Motor neuron (in vitro differentiated cells): ENCODE measurements at regions not wholly inside any gene's neighbourhood (a gene's known extent, or its start where the extent isn't known, plus 50 kb on each side); places are given as distances from the start of the nearest gene placed in this dataset.

Experiments
- ATAC-seq, 8 experiments: fragments of 200-7000 bp; cut with Tn5 transposase; replicated peaks in 6 of 8; 2 replicates each; pipeline ENCODE4 v1.8.0; 2021; ENCODE audit warnings: mild to moderate bottlenecking in 8 of 8, moderate library complexity in 8 of 8
- H3K27ac ChIP-seq, 2 donors: fragments of 250-450 bp; sonication (Bioruptor Pico); 2 replicates each; pipeline ENCODE4 v1.9.0; 2021; ENCODE audit warnings: antibody characterized with exemption in 2 of 2, mild to moderate bottlenecking in 2 of 2, moderate library complexity in 1 of 2
- H3K4me1 ChIP-seq, 2 donors: fragments of 250-450 bp; sonication (Bioruptor Pico); replicated peaks in 1 of 2; 2 replicates each; pipeline ENCODE4 v1.6.1; 2021; ENCODE audit warnings: antibody characterized with exemption in 2 of 2, mild to moderate bottlenecking in 2 of 2, moderate library complexity in 1 of 2
- H3K4me3 ChIP-seq, 5 donors: fragments of 250-450 bp; sonication (Bioruptor Pico); 2 replicates each; pipeline ENCODE4 v1.9.0; 2021; ENCODE audit warnings: antibody characterized with exemption in 5 of 5, mild to moderate bottlenecking in 5 of 5, moderate library complexity in 4 of 5
- WGBS, 10 experiments: fragments of 450-650 bp; shearing (Covaris generic); methylation state at CpG; one replicate each; pipeline ENCODE4 v1.0.0; 2022; 5-methylcytosine and 5-hydroxymethylcytosine counted together
- in situ Hi-C, 9 experiments: fragments of 400-800 bp; cut with MboI; loops; one replicate each; pipeline ENCODE4 v1.15.0; 2021; ENCODE audit warnings: low sequenced_read_pairs in 9 of 9, low pct_unique_long_range_greater_than_20kb in 2 of 9; ENCODE audit not compliant: unreplicated experiment in 9 of 9

DNA sequence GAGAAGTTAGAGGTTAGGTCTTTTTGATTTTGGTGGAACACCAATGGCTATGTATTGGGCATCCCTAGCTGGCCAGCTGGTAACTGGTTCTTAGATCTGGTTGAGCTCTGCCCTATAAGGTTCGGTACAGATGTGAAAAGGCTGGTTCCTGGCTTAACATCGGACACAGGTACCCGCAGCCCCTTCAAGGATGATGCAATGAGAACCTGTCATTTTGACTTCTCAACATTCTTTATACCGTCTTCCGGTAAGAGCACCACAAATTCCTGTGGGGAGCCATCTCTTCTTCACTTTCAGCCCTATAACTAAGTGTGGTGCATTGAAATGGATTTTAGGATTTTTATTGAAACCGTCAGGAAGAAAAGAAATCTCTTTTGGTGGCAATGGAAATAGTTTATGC lies 222.8 kb downstream of the ADAMTS9 start:
- no peak overlapping the region for H3K27ac ChIP-seq
- in situ Hi-C loops = loop anchor here in 3 of 9 experiments (10.0 to 25.0 kb wide), 2 partner anchors 428 to 430 kb away; no protein-coding TSS in a partner anchor
- WGBS, 10 experiments = 55 to 100% (median 89%) methylated on average over 1 to 6 of the region's 6 CpGs
- no peak for ATAC-seq
- peaks cover 20 to 39% of the 10 kb centered on the region in 2 donors for H3K4me1 ChIP-seq
- H3K4me3 ChIP-seq = no peak overlapping the region

DNA sequence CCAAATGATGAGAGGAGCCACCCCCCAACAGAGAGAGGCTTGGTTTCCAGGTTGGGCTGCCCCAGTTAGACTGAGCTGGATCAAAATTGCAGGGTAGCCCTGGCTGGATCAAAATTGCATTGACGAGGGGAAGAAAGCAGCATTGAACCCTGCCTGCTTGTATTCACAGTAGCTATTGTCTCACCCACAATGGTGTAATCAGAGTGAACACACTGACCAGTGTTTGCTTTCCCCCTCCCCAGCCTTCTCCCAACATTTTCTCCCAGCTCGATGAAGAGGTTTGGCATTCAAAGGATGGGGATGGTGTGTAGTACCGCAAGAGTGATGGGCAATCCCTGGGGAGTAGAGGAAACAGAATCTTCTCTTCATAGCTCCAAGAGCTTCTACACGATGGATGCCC lies 223.8 kb downstream of the ADAMTS9 start:
- H3K4me3 ChIP-seq = no peak overlapping the region
- WGBS, 10 experiments = 40 to 78% (median 72%) methylated on average over 1 to 4 of the region's 4 CpGs; no CpG with 5 or more reads in 4 of the 10 experiments
- peaks cover 20 to 41% of the 10 kb centered on the region in 2 donors for H3K4me1 ChIP-seq
- peak in 4 of 8 experiments; percentile 26 to 77 (median 47) for ATAC-seq
- no peak overlapping the region for H3K27ac ChIP-seq
- in situ Hi-C loops = loop anchor here in 3 of 9 experiments (10.0 to 25.0 kb wide), 2 partner anchors 427 to 429 kb away; no protein-coding TSS in a partner anchor

DNA sequence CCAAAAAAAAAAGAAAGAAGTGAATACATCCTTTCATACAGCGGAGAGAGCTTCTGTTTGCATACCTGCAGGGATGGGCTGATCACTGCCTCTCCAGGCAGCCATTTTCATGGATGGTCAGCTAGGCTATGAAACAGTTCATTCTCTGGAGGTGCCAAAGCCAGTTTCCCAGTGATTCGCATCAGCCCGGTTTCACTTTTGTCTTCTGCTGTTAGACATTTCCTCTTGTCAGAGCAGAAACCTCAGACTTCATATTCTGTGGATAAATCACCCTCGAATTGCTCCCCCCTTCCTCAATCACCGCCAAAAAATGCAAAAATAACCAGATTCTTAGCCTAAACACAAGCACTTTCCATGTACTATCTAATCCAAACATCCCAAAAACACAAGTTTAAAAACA lies 225.6 kb downstream of the ADAMTS9 start:
- H3K27ac ChIP-seq = no peak overlapping the region
- in situ Hi-C loops = loop anchor here in 3 of 9 experiments (10.0 to 25.0 kb wide), 2 partner anchors 425 to 427 kb away; no protein-coding TSS in a partner anchor
- no peak for ATAC-seq
- no peak overlapping the region for H3K4me3 ChIP-seq
- 5 to 86% (median 67%) methylated on average over 1 to 5 of the region's 5 CpGs; no CpG with 5 or more reads in 2 of the 10 experiments for WGBS, 10 experiments
- H3K4me1 ChIP-seq = peaks cover 16 to 41% of the 10 kb centered on the region in 2 donors

DNA sequence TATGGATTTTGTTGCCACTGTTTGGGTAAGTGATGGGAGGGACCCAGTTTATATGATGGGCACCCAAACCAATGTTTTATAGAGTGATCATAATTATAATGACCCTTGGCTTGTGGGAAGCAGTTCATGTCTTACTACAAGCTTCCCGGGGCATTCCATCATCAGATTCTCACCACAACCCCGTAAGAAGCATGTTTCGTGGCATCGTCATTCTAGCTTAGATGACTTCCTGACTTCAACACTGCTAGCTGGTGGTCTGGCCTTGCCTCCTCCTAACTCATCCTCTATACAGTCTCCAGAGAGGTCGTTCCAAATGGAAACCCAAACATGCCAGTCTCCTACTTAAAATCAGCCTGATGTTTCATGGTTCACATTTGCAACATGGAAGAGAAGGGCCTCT lies 226.9 kb downstream of the ADAMTS9 start:
- H3K4me3 ChIP-seq = no peak overlapping the region

DNA sequence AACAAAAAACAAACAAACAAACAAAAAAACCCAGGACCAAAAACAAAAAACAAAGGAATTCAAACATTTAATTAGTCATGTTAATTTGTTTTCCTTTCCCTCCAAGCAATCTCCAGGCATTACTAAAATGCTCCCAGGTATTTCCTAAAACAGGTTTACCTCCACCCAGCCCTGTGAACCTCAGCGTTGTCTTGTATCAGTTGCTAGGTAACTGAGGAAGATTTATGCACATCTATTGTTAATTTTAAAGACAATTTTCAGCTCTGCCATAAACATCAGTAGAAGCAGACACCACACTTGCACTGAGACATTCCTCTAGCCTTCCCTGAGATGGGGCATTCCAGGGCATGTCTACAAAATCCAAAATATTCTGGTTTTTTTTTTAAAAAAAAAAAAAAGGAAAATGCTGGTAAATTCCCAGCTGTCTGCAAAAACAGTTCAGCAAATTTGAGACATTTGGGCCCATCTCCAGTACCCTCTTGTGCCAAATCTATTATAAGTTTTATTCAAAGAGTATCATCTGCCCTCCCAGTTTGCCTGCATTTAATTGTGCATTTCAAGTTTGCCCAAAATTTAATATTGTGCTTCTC lies 227.6 kb downstream of the ADAMTS9 start:
- Histone ChIP-seq H3K4me3 (no peak overlapping the region), H3K4me1 (peaks cover 24 to 51% of the 10 kb centered on the region in 2 donors), H3K27ac (no peak overlapping the region)
- peak in 3 of 8 experiments; percentile 16 to 57 (median 38) for ATAC-seq
- WGBS, 10 experiments = 0 to 29% (median 14%) methylated on average over 1 of the region's 1 CpG; no CpG with 5 or more reads in 3 of the 10 experiments
- in situ Hi-C loops = loop anchor here in 3 of 9 experiments (10.0 to 25.0 kb wide), 2 partner anchors 423 to 425 kb away; no protein-coding TSS in a partner anchor

More for the DNA sequence above, 226.9 kb downstream of the ADAMTS9 start:
- ATAC-seq = no peak
- Histone ChIP-seq H3K4me1 (peaks cover 24 to 51% of the 10 kb centered on the region in 2 donors), H3K27ac (no peak overlapping the region)
- WGBS, 10 experiments = 27 to 100% (median 90%) methylated on average over 2 to 5 of the region's 5 CpGs; no CpG with 5 or more reads in 3 of the 10 experiments
- in situ Hi-C loops = loop anchor here in 3 of 9 experiments (10.0 to 25.0 kb wide), 2 partner anchors 424 to 426 kb away; no protein-coding TSS in a partner anchor

DNA sequence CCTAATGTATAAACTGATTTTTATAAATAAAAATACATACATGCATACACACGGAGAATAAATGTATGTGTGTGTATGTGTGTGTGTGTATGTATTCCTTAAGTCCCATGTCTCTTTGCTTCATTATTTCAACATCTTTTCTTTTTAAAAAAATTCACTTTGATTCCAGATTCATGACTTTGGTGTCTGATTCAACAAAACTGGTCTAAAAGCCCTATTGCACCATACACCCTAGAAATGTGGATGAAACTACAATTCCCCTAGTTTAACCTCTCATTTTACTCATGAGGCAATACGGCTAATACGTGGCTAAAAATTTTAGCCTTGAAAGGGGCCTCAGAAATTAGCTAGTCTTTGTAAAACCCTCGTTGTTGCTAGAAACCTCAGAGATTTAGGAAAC lies 228.1 kb downstream of the ADAMTS9 start:
- in situ Hi-C loops = loop anchor here in 3 of 9 experiments (10.0 to 25.0 kb wide), 2 partner anchors 422 to 425 kb away; no protein-coding TSS in a partner anchor
- 31 to 88% (median 72%) methylated on average over 2 to 4 of the region's 4 CpGs for WGBS, 10 experiments
- Histone ChIP-seq H3K4me1 (peaks cover 24 to 51% of the 10 kb centered on the region in 2 donors), H3K27ac (no peak overlapping the region), H3K4me3 (no peak overlapping the region)
- ATAC-seq = no peak

DNA sequence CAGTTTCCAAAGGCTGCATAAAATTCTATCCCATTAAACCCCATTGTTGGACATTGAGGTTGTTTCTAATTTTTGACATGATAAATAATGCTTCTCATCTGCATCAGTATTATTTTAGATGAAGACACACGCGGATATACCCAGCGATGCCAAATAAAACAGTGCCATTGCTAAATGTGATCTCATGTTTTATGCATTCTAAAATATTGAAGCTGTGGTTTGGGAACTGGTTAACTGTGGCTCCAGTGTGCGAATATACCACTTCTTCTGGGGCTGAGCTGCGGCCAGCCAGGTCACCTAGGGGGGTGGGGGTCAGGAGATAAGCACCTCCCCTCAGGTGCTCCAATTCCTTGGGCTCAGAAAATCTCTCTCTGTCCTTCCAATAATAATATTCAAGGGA lies 230.0 kb downstream of the ADAMTS9 start:
- Histone ChIP-seq H3K27ac (no peak overlapping the region), H3K4me1 (peaks cover 29 to 55% of the 10 kb centered on the region in 2 donors), H3K4me3 (no peak overlapping the region)
- in situ Hi-C loops = loop anchor here in 2 of 9 experiments (25.0 kb wide), 1 partner anchor 421 kb away; no protein-coding TSS in a partner anchor
- no peak for ATAC-seq
- 17 to 100% (median 91%) methylated on average over 1 to 4 of the region's 5 CpGs; no CpG with 5 or more reads in 2 of the 10 experiments for WGBS, 10 experiments

DNA sequence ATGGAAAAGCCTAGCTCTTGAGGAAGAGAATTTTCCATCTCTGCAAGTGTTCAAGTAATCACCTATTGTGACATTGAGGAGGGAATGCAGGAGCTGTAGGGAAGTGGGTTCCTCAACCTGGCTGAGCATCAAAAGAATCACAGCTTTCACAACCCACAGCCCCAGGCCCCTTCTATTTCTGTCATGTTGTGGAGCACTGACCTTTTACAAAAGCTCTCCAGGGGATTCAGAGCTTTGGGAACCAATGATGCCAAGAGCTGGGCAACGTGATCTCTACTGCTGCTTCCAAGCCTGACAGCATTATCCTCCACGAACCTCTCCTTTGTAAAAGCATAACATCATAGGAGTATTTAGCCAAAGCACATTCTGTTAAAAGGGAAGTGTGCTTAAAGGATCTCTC lies 231.1 kb downstream of the ADAMTS9 start:
- H3K4me3 ChIP-seq = no peak overlapping the region
- peak in 2 of 8 experiments; percentile 42 to 44 for ATAC-seq
- no peak overlapping the region for H3K27ac ChIP-seq
- peaks cover 21 to 45% of the 10 kb centered on the region in 2 donors for H3K4me1 ChIP-seq
- in situ Hi-C loops = loop anchor here in 2 of 9 experiments (25.0 kb wide), 1 partner anchor 419 kb away; no protein-coding TSS in a partner anchor
- WGBS, 10 experiments = 0 to 60% (median 32%) methylated on average over 1 to 2 of the region's 2 CpGs; no CpG with 5 or more reads in 2 of the 10 experiments

DNA sequence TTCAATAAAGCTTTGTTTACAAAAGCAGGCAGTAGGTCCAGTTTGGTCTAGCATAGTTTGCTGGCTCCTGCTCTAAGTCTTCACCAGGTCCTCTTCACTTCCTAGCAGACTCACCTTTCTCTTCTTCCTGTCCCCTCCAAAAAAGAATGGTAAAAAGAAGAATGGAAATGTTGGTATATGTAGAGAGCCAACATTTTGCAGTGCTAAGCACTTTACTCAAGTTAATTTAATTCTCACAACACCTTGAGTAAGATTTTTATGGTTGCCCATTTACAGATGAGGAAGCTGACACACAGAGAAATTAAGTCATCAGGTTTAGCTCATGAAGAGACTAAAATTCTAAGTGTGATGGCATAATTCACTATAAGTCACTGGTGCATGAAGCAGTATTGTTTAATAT lies 230.1 kb upstream of the PRICKLE2 start:
- in situ Hi-C loops = loop anchor here in 2 of 9 experiments (25.0 kb wide), 1 partner anchor 418 kb away; no protein-coding TSS in a partner anchor
- Histone ChIP-seq H3K4me1 (peaks cover 18 to 32% of the 10 kb centered on the region in 2 donors), H3K4me3 (no peak overlapping the region), H3K27ac (no peak overlapping the region)
- no peak for ATAC-seq

DNA sequence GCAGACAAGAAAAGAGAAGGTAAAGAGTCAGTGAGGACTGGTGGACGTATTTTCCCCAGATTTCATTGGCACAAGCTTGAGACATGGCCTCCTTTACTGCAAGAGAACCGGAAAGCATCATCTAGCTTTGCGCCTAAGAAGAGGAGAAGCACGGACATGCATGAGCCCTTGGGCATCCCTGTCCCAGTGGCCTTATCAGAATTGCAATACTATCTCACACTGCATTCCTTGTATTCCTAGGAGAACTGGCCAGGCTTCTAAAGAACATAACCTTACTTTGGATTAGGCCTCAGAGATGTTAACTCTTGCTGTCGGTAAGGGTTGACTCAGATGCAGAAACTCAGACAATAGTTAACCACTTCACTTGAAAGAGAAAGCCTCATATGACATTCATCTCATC lies 229.5 kb upstream of the PRICKLE2 start:
- Histone ChIP-seq H3K4me1 (peaks cover 14 to 26% of the 10 kb centered on the region in 2 donors), H3K27ac (no peak overlapping the region), H3K4me3 (no peak overlapping the region)
- ATAC-seq = no peak
- 55 to 100% (median 91%) methylated on average over 2 to 5 of the region's 5 CpGs for WGBS, 10 experiments
- in situ Hi-C loops = loop anchor here in 2 of 9 experiments (25.0 kb wide), 1 partner anchor 417 kb away; no protein-coding TSS in a partner anchor

DNA sequence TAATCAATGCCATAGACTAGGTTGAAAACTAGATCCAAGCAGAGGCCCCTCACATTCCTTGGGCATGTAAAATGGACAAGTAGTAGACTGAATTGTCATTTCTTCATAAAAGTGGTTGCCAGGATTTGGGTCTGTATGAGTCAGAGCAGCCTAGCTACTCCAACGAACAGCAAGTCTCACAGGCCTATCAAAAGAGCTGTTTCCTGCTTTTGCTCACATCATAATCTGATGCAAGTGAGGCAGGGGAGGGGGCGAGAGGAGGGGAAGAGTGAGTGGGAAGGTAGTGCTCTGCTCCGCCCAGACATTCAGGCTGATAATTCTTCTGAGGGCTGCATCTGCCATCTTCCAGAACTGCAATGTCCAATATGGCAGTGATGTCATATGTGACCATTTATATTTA lies 228.9 kb upstream of the PRICKLE2 start:
- ATAC-seq = peak in 6 of 8 experiments; percentile 37 to 99 (median 98)
- WGBS, 10 experiments = 0 to 100% (median 68%) methylated on average over 1 to 2 of the region's 3 CpGs; no CpG with 5 or more reads in 4 of the 10 experiments
- Histone ChIP-seq H3K27ac (no peak overlapping the region), H3K4me1 (peaks cover 14 to 26% of the 10 kb centered on the region in 2 donors), H3K4me3 (no peak overlapping the region)
- in situ Hi-C loops = loop anchor here in 2 of 9 experiments (25.0 kb wide), 1 partner anchor 417 kb away; no protein-coding TSS in a partner anchor

DNA sequence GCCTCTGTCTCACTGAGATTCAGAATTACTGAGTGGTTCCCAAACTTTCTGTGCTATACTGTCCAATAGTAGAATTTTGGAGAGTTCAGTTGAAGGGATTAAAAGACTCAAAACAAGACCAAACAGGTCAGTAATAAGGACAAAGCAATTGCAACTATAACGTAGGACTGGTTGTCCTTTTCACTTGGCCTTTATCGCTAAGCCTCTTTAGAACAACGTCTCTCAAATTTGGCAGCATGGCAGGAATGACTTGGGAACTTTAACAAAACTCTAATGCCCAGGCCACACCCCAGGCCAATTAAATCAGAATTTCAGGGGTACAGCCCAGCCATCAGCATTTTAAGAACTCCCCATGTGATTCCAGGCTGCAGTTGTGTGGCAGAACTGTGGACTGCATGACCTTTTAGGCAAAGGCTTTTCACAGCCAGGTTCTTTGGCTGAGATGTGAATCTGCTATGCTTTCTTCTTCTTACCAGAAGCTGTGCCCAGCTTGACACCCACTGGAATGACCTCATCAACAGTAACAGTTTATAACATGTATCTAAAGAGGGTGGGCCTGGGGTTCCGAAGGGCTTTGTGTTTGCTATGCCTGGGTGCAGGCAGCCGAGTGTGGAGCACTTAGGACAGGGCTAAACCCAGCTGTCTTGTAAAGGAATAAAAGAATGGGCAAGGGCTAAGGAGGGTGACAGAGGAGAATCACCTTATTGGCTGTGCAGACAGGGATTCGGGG lies 226.2 kb upstream of the PRICKLE2 start:
- H3K4me3 ChIP-seq = no peak overlapping the region
- peaks cover 7 to 19% of the 10 kb centered on the region in 2 donors for H3K4me1 ChIP-seq
- WGBS, 10 experiments = 70 to 100% (median 84%) methylated on average over 1 to 6 of the region's 6 CpGs; no CpG with 5 or more reads in 3 of the 10 experiments
- in situ Hi-C loops = loop anchor here in 2 of 9 experiments (25.0 kb wide), 1 partner anchor 414 kb away; no protein-coding TSS in a partner anchor
- H3K27ac ChIP-seq = no peak overlapping the region
- ATAC-seq = peak in 1 of 8 experiments; percentile 23
